DOHH2 (cell line): ENCODE measurements at regions not wholly inside any gene's neighbourhood (a gene's known extent, or its start where the extent isn't known, plus 50 kb on each side); places are given as distances from the start of the nearest gene placed in this dataset.

Experiments
- H3F3A ChIP-seq: fragments of 200-600 bp; sonication (generic), shearing (Covaris generic); 2 replicates; pipeline ENCODE4 v1.6.0; 2016; ENCODE audit warnings: antibody characterized with exemption, mild to moderate bottlenecking; ENCODE audit not compliant: control insufficient read depth, insufficient read depth
- H3K27ac ChIP-seq: fragments of 200-600 bp; sonication (generic); 2 replicates; pipeline ENCODE4 v1.5.1; 2014; ENCODE audit warnings: low read depth, mild to moderate bottlenecking, low read length, moderate library complexity
- H3K27me3 ChIP-seq: fragments of 200-600 bp; sonication (generic); 2 replicates; pipeline ENCODE4 v1.6.1; 2014; ENCODE audit warnings: mild to moderate bottlenecking, low read length, mixed read lengths; ENCODE audit not compliant: control insufficient read depth
- H3K36me3 ChIP-seq: fragments of 200-600 bp; sonication (generic); 2 replicates; pipeline ENCODE4 v1.6.1; 2014; ENCODE audit warnings: mild to moderate bottlenecking, low read length, moderate library complexity, mixed read lengths; ENCODE audit not compliant: control insufficient read depth
- H3K4me1 ChIP-seq: fragments of 200-600 bp; sonication (generic); 2 replicates; pipeline ENCODE4 v1.6.1; 2014; ENCODE audit warnings: mild to moderate bottlenecking, low read length, mixed read lengths; ENCODE audit not compliant: control insufficient read depth
- H3K4me2 ChIP-seq: fragments of 200-600 bp; sonication (generic); 2 replicates; pipeline ENCODE4 v1.6.0; 2014; ENCODE audit warnings: mild to moderate bottlenecking, low read length, moderate library complexity
- H3K4me3 ChIP-seq: fragments of 200-600 bp; sonication (generic); 2 replicates; pipeline ENCODE4 v1.5.1; 2014; ENCODE audit warnings: mild to moderate bottlenecking, low read length, mixed read lengths
- H3K79me2 ChIP-seq: fragments of 200-600 bp; sonication (generic); 2 replicates; pipeline ENCODE4 v1.6.1; 2014; ENCODE audit warnings: mild to moderate bottlenecking, low read length, mixed read lengths; ENCODE audit not compliant: control insufficient read depth
- H3K9me2 ChIP-seq: fragments of 200-600 bp; sonication (generic); replicated peaks from 2 replicates; pipeline ENCODE4 v1.6.1; 2014; ENCODE audit warnings: mild to moderate bottlenecking, low read length, mixed read lengths; ENCODE audit not compliant: control insufficient read depth
- H3K9me3 ChIP-seq: fragments of 200-600 bp; sonication (generic); 2 replicates; pipeline ENCODE4 v1.6.1; 2014; ENCODE audit warnings: antibody characterized with exemption, low read length, mixed read lengths; ENCODE audit not compliant: control insufficient read depth, insufficient read depth
- H4K20me1 ChIP-seq: fragments of 200-600 bp; sonication (generic); 2 replicates; pipeline ENCODE4 v1.6.0; 2014; ENCODE audit warnings: low read depth, mild to moderate bottlenecking, antibody characterized with exemption, low read length, moderate library complexity; ENCODE audit not compliant: control insufficient read depth, insufficient read depth
- CTCF ChIP-seq: fragments of 200-600 bp; sonication (generic); IDR thresholded peaks from one replicate; pipeline ENCODE4 v1.5.1; 2014; ENCODE audit warnings: antibody characterized with exemption, mild to moderate bottlenecking, low read depth, low read length; ENCODE audit not compliant: poor library complexity, severe bottlenecking
- EZH2phosphoT487 ChIP-seq: fragments of 200-600 bp; sonication (generic); IDR thresholded peaks from 2 replicates; pipeline ENCODE4 v1.6.1; 2017; ENCODE audit warnings: borderline replicate concordance, mild to moderate bottlenecking, antibody characterized with exemption, low read length, moderate library complexity, mixed read lengths

GRCh38 chr11:95486466-95486865 is 255.5 kb upstream of the SESN3 start:
- Histone ChIP-seq H3K4me3 (no peak overlapping the region), H3F3A (no peaks in the 10 kb centered on the region), H3K4me2 (no peak overlapping the region), H4K20me1 (no peaks in the 10 kb centered on the region), H3K9me3 (0 out of 2 replicates have a peak, but pooled peaks cover 3% of the 10 kb centered on the region), H3K9me2 (no peaks in the 10 kb centered on the region), H3K79me2 (no peaks in the 10 kb centered on the region), H3K4me1 (peaks cover 13% of the 10 kb centered on the region), H3K27me3 (no peaks in the 10 kb centered on the region), H3K27ac (no peak overlapping the region), H3K36me3 (no peaks in the 10 kb centered on the region)
- TF ChIP-seq EZH2phosphoT487, result no peak
- no peak for TF ChIP-seq CTCF

GRCh38 chr11:95485115-95485900 is 254.3 kb upstream of the SESN3 start:
- no peaks in the 10 kb centered on the region for H3K27me3 ChIP-seq
- H3K9me3 ChIP-seq, result 0 out of 2 replicates have a peak, but pooled peaks cover 3% of the 10 kb centered on the region
- H3K79me2 ChIP-seq, result no peaks in the 10 kb centered on the region
- no peaks in the 10 kb centered on the region for H4K20me1 ChIP-seq
- H3K36me3 ChIP-seq, result no peaks in the 10 kb centered on the region
- no peak overlapping the region for H3K4me3 ChIP-seq
- TF ChIP-seq EZH2phosphoT487, result no peak
- no peak for TF ChIP-seq CTCF
- no peaks in the 10 kb centered on the region for H3F3A ChIP-seq
- no peaks in the 10 kb centered on the region for H3K9me2 ChIP-seq
- H3K4me2 ChIP-seq, result no peak overlapping the region
- H3K27ac ChIP-seq, result no peak overlapping the region
- H3K4me1 ChIP-seq, result peaks cover 13% of the 10 kb centered on the region

- no peak overlapping the region for H3K4me3 ChIP-seq
- no peaks in the 10 kb centered on the region for H4K20me1 ChIP-seq
- peaks cover 13% of the 10 kb centered on the region for H3K4me1 ChIP-seq
- H3K36me3 ChIP-seq, result no peaks in the 10 kb centered on the region
- H3K9me2 ChIP-seq, result no peaks in the 10 kb centered on the region; the same call in 1 of the 2 replicates
- no peak overlapping the region for H3K27ac ChIP-seq
- H3K79me2 ChIP-seq, result no peaks in the 10 kb centered on the region
- TF ChIP-seq EZH2phosphoT487 (no peak), CTCF (no peak)
- H3F3A ChIP-seq, result no peaks in the 10 kb centered on the region
- H3K27me3 ChIP-seq, result no peaks in the 10 kb centered on the region
- H3K9me3 ChIP-seq, result no peaks in the 10 kb centered on the region
- H3K4me2 ChIP-seq, result no peak overlapping the region
Measured at GRCh38 chr11:95483339-95483738, 252.3 kb upstream of the SESN3 start.
